Heart right ventricle (tissue), 16 donors: ENCODE measurements at regions not wholly inside any gene's neighbourhood (a gene's known extent, or its start where the extent isn't known, plus 50 kb on each side); places are given as distances from the start of the nearest gene placed in this dataset.

Experiments used
- ATAC-seq, 8 donors: fragments of 200-7000 bp; cut with Tn5 transposase; one replicate each; pipeline ENCODE4 v1.9.1; 2020; ENCODE audit warnings: mild to moderate bottlenecking in 8 of 8, moderate library complexity in 8 of 8, moderate number of reproducible peaks in 1 of 8
- DNase-seq, 2 donors: peaks; one replicate each; pipeline ENCODE4 v3.0.0-alpha.2; 2020
- H3K27ac ChIP-seq, 10 donors: fragments of 200-600 bp; sonication (generic) in 2 of 10; one replicate each; pipeline versions ENCODE4 v1.5.0 to v1.8.0; 2020 to 2022; ENCODE audit warnings: mild to moderate bottlenecking in 3 of 10
- H3K27me3 ChIP-seq, 7 donors: fragments of 200-600 bp; one replicate each; pipeline ENCODE4 v1.8.0; 2021 to 2022; ENCODE audit warnings: mild to moderate bottlenecking in 2 of 7
- H3K36me3 ChIP-seq, 9 donors: fragments of 200-600 bp; sonication (generic) in 1 of 9; one replicate each; pipeline versions ENCODE4 v1.5.0 to v1.8.0; 2020 to 2022; ENCODE audit warnings: mild to moderate bottlenecking in 2 of 9
- H3K4me1 ChIP-seq, 9 donors: fragments of 200-600 bp; sonication (generic) in 1 of 9; one replicate each; pipeline versions ENCODE4 v1.5.0 to v1.8.0; 2020 to 2022; ENCODE audit warnings: mild to moderate bottlenecking in 4 of 9
- H3K4me3 ChIP-seq, 10 donors: fragments of 200-600 bp; sonication (generic) in 2 of 10; one replicate each; pipeline versions ENCODE4 v1.5.0 to v1.8.0; 2020 to 2022; ENCODE audit warnings: mild to moderate bottlenecking in 7 of 10, moderate library complexity in 2 of 10
- H3K9me3 ChIP-seq, 11 donors: fragments of 200-600 bp in 10 of 11; sonication (generic) in 2 of 11; one replicate each; pipeline versions ENCODE4 v1.5.0 to v1.8.0; 2013 to 2022; ENCODE audit warnings: mild to moderate bottlenecking in 2 of 11, control low read depth in 1 of 11, moderate library complexity in 1 of 11
- CTCF ChIP-seq, 9 donors: fragments of 200-600 bp; sonication (generic) in 2 of 9; IDR thresholded peaks; one replicate each; pipeline versions ENCODE4 v1.5.0 to v1.8.0; 2021 to 2022; ENCODE audit warnings: antibody characterized with exemption in 9 of 9, mild to moderate bottlenecking in 5 of 9, moderate library complexity in 1 of 9
- WGBS, 2 donors: extraction: QIAGEN DNeasy Blood & Tissue Kit; methylation state at CpG; one replicate each; pipeline ENCODE4 v1.1.7; 2013; ENCODE audit warnings: inconsistent platforms in 1 of 2; 5-methylcytosine and 5-hydroxymethylcytosine counted together
- intact Hi-C, 10 donors: fragments of 100-400 bp; cut with DNase I; formaldehyde crosslinking; loops; one replicate each; pipeline versions ENCODE4 v1.11.1 to v1.14.2; 2022
- donor health status: Arrhythmogenic right ventricular cardiomyopathy.
- donor health status: ischemic (EF 13 %, LVEDD 7.1; RV severe dilation, severe dysfunction).
- donor health status: healthy with polysubstance abuse.
- donor health status: DM: no; HTN: yes; CAD: no.
- donor health status: DM: no; HTN: no; CAD: no.
- donor health status: ischemic (EF 25% LVEDD 6.9; RV normal size, moderate dysfunction).
- donor health status: ischemic (EF 25% LVEDD 5.7; RV mildly dilated, moderate dysfunction).
- donor health status: healthy.
- donor health status: DM: yes; HTN: yes; CAD: no.
- donor health status: Ischemic cardiomyopathy.
- donor health status: ischemic (EF 35%, LVEDD 5.7; RV mildly dilated, moderate dysfunction).
- donor health status: nonischemic (EF 11% LVEDD 7.7; RV severe dilation, severe dysfunction).
- donor health status: DM: yes; HTN: yes; CAD: no.
- donor health status: PGD.
- donor health status: ischemic (EF 29% LVEDD 5.4; RV normal size, mild dysfunction).
- donor health status: nonischemic (EF 23%, LVEDD 6.1; RV moderate dilation, normal function).

DNA sequence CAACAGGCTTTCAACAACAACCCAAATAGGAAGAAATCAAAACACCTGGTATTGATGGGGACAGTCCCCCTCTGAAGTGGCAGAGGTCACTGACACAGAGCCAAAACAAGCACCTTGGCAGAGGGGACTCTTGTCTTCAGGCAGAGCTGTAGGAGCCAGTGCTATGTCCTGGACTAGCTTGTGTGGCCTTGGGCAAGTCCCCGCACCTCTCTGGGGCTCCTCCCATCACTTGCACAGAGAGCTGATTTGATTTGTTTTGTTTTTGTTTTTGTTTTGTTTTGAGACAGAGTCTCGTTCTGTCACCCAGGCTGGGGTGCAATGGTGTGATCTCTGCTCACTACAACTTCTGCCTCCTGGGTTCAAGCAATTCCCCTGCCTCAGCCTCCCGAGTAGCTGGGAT is 100.8 kb downstream of the C9orf50 start:
- intact Hi-C loops, result no loop called here
- Histone ChIP-seq H3K27me3 (no peaks in the 10 kb centered on the region), H3K9me3 (peaks cover 0 to 24% (median 9%) of the 10 kb centered on the region in 11 donors), H3K27ac (no peak overlapping the region), H3K4me3 (no peak overlapping the region), H3K36me3 (no peaks in the 10 kb centered on the region), H3K4me1 (no peaks in the 10 kb centered on the region)
- no peak for DNase-seq
- 72 to 89% methylated on average over 3 of the region's 3 CpGs for WGBS, 2 donors
- TF ChIP-seq CTCF (IDR thresholded peaks at IDR 0.05), result no peak
- no peak for ATAC-seq

DNA sequence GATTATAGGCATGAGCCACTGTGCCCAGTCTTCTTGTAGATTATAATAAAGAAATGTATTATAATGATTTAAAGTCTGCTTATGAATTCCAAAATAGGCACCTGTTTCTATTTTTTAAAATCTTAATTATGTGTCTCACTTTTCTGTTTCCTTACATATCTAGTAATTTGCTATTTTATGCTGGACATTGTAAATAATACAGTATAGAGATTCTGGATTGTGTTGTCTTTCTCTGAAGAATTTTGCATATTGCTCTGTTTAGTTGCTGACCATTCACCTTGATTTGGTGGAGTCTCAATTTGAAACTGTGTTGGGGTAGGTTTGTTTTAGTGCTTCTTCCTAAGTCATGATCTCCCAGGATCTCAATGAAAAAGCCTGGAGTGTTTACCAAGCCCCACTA is 102.8 kb downstream of the C9orf50 start:
- no peak overlapping the region for H3K27ac ChIP-seq
- intact Hi-C loops, result loop anchor here in 1 of 10 donors (10.0 kb wide), 1 partner anchor 47 kb away; no protein-coding TSS in a partner anchor
- H3K4me1 ChIP-seq, result no peaks in the 10 kb centered on the region
- H3K36me3 ChIP-seq, result no peaks in the 10 kb centered on the region
- no peak for TF ChIP-seq CTCF (IDR thresholded peaks at IDR 0.05)
- ATAC-seq (no peak), DNase-seq (no peak)
- no peak overlapping the region for H3K4me3 ChIP-seq
- peaks cover 0 to 44% (median 19%) of the 10 kb centered on the region in 11 donors for H3K9me3 ChIP-seq
- H3K27me3 ChIP-seq, result no peaks in the 10 kb centered on the region

DNA sequence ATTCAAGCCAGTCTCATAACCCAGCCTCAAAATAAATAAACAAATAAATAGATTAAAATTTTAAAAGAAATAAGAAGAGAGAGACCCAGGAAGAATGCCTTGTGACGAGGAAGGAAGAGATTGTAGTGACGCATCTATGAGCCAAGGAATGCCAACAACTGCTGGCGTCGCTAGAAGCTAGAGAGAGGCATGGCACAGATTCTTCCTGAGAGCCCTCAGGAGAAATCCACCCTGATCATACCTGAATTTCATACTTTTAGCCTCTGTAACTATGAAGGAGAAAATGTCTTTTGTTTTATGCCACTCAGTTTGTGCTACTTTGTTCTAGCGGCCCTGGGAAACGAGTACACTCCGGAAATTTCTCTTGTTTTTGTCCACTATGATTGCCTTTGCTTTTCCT is 103.9 kb downstream of the C9orf50 start:
- Histone ChIP-seq H3K36me3 (no peaks in the 10 kb centered on the region), H3K4me3 (no peak overlapping the region), H3K9me3 (peaks cover 0 to 50% (median 20%) of the 10 kb centered on the region in 11 donors), H3K4me1 (no peaks in the 10 kb centered on the region), H3K27me3 (no peaks in the 10 kb centered on the region), H3K27ac (no peak overlapping the region)
- DNase-seq, result no peak
- ATAC-seq, result no peak
- TF ChIP-seq CTCF (IDR thresholded peaks at IDR 0.05), result no peak
- intact Hi-C loops, result loop anchor here in 1 of 10 donors (10.0 kb wide), 1 partner anchor 48 kb away; no protein-coding TSS in a partner anchor
- WGBS, 2 donors, result 93 to 96% methylated on average over 7 of the region's 7 CpGs

GRCh38 chr9:129514891-129515290 is 106.0 kb downstream of the C9orf50 start:
- intact Hi-C loops, result loop anchor here in 1 of 10 donors (10.0 kb wide), 1 partner anchor 50 kb away; no protein-coding TSS in a partner anchor
- no peak for TF ChIP-seq CTCF (IDR thresholded peaks at IDR 0.05)
- no peak for ATAC-seq
- Histone ChIP-seq H3K27ac (no peak overlapping the region), H3K36me3 (no peaks in the 10 kb centered on the region), H3K4me1 (no peaks in the 10 kb centered on the region), H3K4me3 (no peak overlapping the region), H3K27me3 (no peaks in the 10 kb centered on the region), H3K9me3 (peaks cover 0 to 50% (median 20%) of the 10 kb centered on the region in 11 donors)
- no peak for DNase-seq
- 88 to 90% methylated on average over 2 of the region's 2 CpGs for WGBS, 2 donors
